HUDEP-2 (cell line): ENCODE measurements at regions not wholly inside any gene's neighbourhood (a gene's known extent, or its start where the extent isn't known, plus 50 kb on each side); places are given as distances from the start of the nearest gene placed in this dataset.

Source experiments
- DNase-seq, 76 experiments: peaks; one replicate each; lab custom pipeline; 2025; ENCODE audit not compliant: unreplicated experiment in 76 of 76; lab: John Stamatoyannopoulos, UW

GRCh38 chr13:84080748-84081530, 198.7 kb upstream of the SLITRK1 start:
- DNase-seq = no peak

DNA sequence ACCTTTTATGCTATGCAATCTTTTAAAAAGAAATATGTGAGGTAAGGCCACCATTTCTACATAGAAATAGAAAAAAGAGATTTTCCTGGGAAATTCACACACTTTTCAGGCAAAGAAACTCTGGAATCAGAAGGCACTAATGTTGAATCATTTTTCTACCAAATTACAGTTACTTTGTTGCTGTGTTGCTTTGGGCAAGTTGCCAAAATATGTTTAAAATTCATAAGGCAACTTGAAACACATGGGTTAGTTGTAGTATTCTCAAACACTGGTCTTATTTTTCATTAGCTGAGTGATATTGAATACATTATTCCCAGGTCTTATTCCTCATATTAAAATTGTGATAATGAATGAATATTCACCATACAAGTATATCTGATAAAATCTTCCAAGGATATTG, 195.0 kb upstream of the SLITRK1 start:
- no peak for DNase-seq

DNA sequence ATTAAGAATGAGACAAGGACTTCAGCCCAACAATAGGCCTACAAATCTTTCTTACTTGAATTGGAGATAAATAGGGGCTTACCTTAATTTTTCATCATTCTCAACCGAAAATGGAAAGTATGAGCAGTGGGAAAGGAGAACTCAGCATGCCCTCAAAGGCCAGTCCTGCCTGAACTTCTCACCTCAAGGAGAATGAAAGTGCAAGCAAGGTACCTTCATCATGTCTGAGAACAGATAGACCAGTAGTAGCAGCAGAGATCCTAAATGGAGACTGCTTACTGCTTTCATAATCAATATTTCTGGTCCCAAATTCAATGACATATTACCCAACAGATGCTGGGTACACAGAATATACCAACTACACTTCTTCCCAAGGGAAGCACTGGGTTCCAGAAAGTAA, 194.0 kb upstream of the SLITRK1 start:
- no peak for DNase-seq

DNA sequence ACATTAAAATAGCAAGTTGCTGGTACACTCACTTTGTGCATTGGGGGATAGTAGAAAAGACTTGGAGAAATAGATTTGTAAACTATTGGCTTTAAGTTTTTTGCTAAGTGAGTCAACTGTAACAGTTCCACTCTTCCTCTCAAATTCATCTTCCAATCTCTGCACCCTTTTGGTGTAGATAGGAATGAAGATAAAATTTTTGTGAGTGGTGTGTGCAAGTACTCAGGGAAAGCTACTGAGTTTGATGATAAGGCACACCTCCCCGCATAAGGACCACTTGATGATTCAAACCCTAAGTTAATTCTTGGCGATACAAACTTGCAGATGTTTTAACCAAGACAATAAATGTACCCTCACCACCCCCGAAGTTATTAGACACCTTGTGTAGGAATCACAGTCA, 168.3 kb upstream of the SLITRK1 start:
- no peak for DNase-seq

GRCh38 chr13:84049443-84050219, 167.4 kb upstream of the SLITRK1 start:
- DNase-seq = no peak

DNA sequence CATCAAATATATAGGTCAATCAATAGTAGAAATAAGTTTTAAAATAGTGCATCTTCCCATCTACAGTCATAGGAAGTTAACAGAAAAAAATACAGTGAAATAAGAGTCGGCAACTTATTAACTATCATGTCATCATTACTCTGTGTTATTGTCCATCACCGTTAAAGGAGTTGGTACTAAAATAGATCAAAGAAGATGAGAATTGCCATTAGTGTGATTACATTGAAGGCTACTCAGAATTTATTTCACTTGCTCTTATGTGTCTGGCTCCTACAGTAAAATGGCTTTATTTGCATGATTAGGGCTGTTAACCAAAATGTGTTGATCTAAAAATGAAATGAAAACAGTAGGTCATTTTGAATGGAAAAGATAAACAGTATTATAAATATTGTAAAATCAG, 162.5 kb upstream of the SLITRK1 start:
- DNase-seq = no peak

GRCh38 chr13:84038001-84038400, 155.7 kb upstream of the SLITRK1 start:
- no peak for DNase-seq

DNA sequence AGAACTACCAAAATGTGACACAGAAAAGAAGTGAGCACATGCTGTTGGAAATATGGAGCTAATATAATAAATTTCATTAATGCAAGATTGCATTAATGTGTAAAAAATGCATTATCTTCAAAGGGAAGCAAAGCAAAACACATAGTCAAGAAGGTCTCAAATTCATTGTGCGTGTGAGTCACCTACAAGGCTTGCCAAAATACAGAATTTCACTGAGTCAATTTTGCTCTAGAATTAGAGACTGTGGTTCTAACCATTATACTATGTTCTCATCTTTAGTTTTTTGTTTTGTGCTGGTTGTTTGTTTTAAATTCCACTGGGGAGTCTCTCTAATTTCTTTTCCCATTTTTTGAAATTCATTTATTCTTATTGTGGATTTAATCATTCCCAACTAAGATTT, 149.8 kb upstream of the SLITRK1 start:
- no peak for DNase-seq

DNA sequence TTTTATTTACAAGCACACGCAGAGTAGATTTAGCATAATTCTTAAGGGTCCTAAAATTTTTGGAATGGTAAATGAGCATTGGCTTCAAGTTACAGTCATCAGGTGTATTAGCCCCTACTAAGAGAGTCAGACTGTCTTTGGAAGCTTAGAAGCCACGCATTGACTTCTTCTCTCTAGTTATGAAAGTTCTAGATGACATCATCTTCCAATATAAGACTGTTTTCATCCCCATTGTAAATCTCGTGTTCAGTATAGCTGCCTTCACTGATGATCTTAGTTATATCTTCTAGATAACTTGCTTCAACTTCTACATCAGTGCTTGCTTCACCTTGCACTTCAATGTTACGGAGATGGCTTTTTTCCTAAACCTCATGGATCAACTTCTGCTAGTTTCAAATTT, 148.8 kb upstream of the SLITRK1 start:
- DNase-seq = no peak

- DNase-seq = no peak
These were observed 147.1 kb upstream of the SLITRK1 start for GRCh38 chr13:84029396-84029795.

DNA sequence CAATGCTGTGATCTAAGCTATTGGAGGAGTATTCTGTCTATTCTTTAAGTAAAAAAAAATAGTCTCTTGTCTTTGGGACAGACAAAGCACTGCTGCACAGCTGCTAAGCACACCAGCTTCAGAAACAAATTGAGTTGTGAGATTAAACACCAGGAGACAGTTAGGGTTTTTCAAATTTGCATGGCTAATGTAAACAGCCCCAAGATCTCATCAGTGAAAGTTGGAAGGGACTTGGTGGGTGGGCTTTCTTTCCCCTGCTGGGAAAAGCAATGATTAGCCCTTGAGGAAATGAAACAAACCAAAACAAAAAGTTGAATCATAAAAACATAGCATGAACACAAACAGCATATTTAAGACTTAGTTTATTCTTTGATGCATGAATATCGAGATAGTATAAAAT, 143.6 kb upstream of the SLITRK1 start:
- DNase-seq = no peak

DNA sequence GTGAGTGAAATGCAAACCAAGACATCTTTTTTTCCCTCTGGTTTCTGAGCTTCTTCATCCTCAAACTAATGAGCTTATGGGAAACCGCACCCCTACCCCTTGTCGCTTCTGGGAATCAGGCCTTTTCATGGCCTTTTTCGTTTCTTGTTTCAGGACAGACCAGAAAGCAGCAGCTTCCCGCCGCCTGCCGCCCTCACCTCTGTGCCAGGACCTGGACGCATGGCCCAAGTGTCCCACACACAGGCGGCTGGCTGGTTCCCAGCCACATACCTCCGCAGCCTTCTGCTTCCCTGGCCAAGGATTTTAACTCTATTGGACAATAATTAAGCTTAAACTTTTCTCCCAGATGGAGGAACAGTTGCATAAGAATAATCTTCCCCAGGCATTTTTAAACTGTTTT, 114.1 kb upstream of the SLITRK1 start:
- no peak for DNase-seq

- no peak for DNase-seq
These were observed 113.7 kb upstream of the SLITRK1 start for GRCh38 chr13:83995930-83996329.

DNA sequence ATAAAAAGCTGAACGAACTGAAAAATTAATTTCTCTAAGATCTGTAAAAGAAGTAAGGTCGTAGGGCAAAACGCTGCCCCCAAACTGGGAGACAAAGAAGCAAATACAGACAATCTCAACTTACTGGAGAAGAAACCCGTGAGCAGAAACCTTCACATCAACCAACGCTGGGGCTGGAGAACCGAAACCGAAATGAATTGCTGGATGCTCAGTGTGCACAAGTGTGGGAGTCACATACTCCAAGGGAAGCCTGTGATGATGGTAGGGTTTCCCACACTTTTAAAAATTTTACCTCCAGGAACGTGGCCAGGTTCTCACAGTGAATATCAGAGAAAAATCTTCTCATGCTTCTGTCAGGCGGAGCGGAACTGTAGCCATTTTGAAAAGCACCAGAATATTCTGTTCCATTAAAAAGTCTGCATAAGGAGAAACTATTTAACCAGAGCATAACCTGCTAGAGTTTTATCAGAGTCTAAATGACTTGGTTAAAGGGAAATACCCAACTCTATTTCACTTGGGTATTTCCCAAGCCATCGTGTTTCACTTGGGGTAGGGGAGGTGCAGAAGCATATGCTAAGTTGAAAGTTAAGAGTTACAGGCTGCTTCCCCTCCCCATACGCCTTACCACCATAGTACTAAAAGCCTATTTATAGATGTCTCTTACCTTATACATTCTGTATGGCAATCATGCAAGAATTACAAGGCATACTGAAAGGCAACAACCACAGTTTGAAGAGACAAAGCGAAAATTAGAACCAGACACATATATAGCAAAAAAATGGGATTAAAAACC, 110.5 kb upstream of the SLITRK1 start:
- DNase-seq = no peak

DNA sequence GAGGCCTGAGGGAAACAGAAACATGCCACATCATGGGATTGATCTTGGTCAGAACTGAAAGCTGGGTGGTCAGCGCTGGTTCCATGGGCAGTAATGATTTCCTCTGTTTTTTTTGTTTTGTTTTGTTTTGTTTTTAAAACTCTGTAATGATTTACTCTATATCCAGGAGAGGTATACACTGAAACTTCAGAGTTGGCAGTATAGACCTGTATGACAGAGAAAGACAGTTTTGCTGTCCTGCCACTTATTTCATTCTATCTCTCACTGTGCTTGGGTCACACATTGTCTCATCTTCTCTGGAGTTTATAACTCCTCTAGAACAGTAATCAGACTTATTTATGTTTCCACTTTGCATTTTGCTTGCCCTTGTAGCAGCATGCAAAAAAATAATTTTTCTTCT, 105.1 kb upstream of the SLITRK1 start:
- DNase-seq = no peak

DNA sequence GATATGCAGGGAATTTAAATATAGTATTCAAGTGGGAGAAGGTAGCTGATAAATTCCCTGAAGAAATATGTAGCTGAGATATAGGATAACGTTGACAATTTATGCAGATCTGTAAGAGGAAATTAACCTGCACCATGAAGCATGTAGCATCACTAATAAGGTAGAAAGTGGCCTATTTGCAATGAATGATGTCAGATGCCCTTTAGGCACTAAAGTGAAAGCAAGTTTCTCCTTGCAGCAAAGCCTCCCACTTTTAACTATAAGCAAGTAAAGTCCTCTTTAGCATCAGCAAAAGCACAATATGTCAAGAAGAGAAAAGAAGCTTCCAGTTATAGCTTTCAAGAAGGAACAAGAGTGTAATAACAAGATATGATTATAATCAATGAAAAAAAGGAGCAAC, 102.5 kb upstream of the SLITRK1 start:
- no peak for DNase-seq

DNA sequence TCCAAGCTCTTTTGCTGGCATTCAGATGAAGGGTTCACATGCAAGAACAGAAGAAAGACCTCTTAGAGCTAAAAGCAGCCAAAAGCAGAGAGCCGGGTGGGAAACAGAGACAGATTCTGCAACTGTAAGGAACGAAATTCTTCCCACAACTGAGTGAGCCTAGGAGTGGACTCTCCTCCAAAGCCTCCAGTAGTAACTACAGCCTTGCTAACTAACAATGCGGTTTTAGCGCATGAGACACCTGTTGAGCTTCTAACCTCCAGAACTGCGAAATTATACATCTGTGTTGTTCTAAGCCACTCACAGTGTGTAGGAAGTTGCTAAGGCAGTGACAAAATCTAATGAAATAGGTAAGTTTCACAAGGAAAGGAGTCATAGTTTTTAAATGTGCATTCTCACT, 98.1 kb upstream of the SLITRK1 start:
- DNase-seq = no peak

GRCh38 chr13:83975655-83976165, 93.4 kb upstream of the SLITRK1 start:
- no peak for DNase-seq

GRCh38 chr13:83958531-83958930, 76.3 kb upstream of the SLITRK1 start:
- DNase-seq = no peak

GRCh38 chr13:83955011-83955410, 72.7 kb upstream of the SLITRK1 start:
- DNase-seq = no peak

DNA sequence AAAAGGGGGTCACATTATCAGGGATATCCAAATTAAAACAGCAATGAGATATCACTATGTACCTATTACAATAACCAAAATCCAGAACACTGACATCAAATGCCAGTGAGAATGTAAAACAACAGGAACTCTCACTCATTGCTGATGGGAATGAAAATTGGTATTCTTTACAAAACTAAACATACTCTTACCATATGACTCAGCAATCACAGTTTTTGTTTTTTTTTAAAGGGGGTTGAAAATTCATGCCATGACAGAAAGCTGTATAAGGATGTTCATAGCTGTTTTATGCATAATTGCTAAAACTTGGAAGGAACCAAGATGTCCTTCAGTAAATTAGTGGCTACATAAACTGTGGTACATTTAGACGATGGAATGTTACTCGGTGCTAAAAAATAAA, 71.6 kb upstream of the SLITRK1 start:
- no peak for DNase-seq
